ENCODE measurements at regions not wholly inside any gene's neighbourhood (a gene's known extent, or its start where the extent isn't known, plus 50 kb on each side); places are given as distances from the start of the nearest gene placed in this dataset.

GRCh38 chr1:187249196-187249595 lies 420.4 kb downstream of the PLA2G4A start:
- no CpG with 5 or more reads among the region's 1 CpG for WGBS, 2 experiments
- H3K27ac ChIP-seq (ENCODE audit: insufficient read depth, low read depth, low read length, poor library complexity, severe bottlenecking): no peak overlapping the region
- no peaks in the 10 kb centered on the region for H3K27me3 ChIP-seq (ENCODE audit: control insufficient read depth, insufficient read depth, low read length, poor library complexity, severe bottlenecking)
- H3K36me3 ChIP-seq (ENCODE audit: control insufficient read depth, insufficient read depth, low read length): no peaks in the 10 kb centered on the region
- H3K4me1 ChIP-seq (ENCODE audit: control insufficient read depth, insufficient read depth, low read length): no peaks in the 10 kb centered on the region
- no peak overlapping the region for H3K4me3 ChIP-seq (ENCODE audit: insufficient read depth, low read depth, low read length)
- no peaks in the 10 kb centered on the region for H3K9me3 ChIP-seq (ENCODE audit: control insufficient read depth, low read length)

- H3K4me3 ChIP-seq (ENCODE audit: insufficient read depth, low read depth, low read length): no peak overlapping the region
- no peaks in the 10 kb centered on the region for H3K27me3 ChIP-seq (ENCODE audit: control insufficient read depth, insufficient read depth, low read length, poor library complexity, severe bottlenecking)
- H3K9me3 ChIP-seq (ENCODE audit: control insufficient read depth, low read length): no peaks in the 10 kb centered on the region
- no peak overlapping the region for H3K27ac ChIP-seq (ENCODE audit: insufficient read depth, low read depth, low read length, poor library complexity, severe bottlenecking)
- no peaks in the 10 kb centered on the region for H3K36me3 ChIP-seq (ENCODE audit: control insufficient read depth, insufficient read depth, low read length)
- H3K4me1 ChIP-seq (ENCODE audit: control insufficient read depth, insufficient read depth, low read length): no peaks in the 10 kb centered on the region
- whole genome bisulfite sequencing, 2 experiments: 100% methylated on average over 1 of the region's 1 CpG
These were observed 424.2 kb downstream of the PLA2G4A start for GRCh38 chr1:187252923-187253322.

- H3K4me3 ChIP-seq (ENCODE audit: insufficient read depth, low read depth, low read length): no peak overlapping the region
- no peaks in the 10 kb centered on the region for H3K9me3 ChIP-seq (ENCODE audit: control insufficient read depth, low read length)
- H3K27me3 ChIP-seq (ENCODE audit: control insufficient read depth, insufficient read depth, low read length, poor library complexity, severe bottlenecking): no peaks in the 10 kb centered on the region
- no peaks in the 10 kb centered on the region for H3K4me1 ChIP-seq (ENCODE audit: control insufficient read depth, insufficient read depth, low read length)
- H3K27ac ChIP-seq (ENCODE audit: insufficient read depth, low read depth, low read length, poor library complexity, severe bottlenecking): no peak overlapping the region
- 87 to 95% methylated on average over 2 to 3 of the region's 3 CpGs for WGBS, 2 experiments
- no peaks in the 10 kb centered on the region for H3K36me3 ChIP-seq (ENCODE audit: control insufficient read depth, insufficient read depth, low read length)
These were observed 428.7 kb downstream of the PLA2G4A start for GRCh38 chr1:187257476-187257875.

GRCh38 chr1:187261637-187262036 lies 432.9 kb downstream of the PLA2G4A start:
- Histone ChIP-seq H3K27me3 (ENCODE audit: control insufficient read depth, insufficient read depth, low read length, poor library complexity, severe bottlenecking) (no peaks in the 10 kb centered on the region), H3K9me3 (ENCODE audit: control insufficient read depth, low read length) (no peaks in the 10 kb centered on the region), H3K27ac (ENCODE audit: insufficient read depth, low read depth, low read length, poor library complexity, severe bottlenecking) (no peak overlapping the region), H3K4me1 (ENCODE audit: control insufficient read depth, insufficient read depth, low read length) (no peaks in the 10 kb centered on the region), H3K36me3 (ENCODE audit: control insufficient read depth, insufficient read depth, low read length) (no peaks in the 10 kb centered on the region), H3K4me3 (ENCODE audit: insufficient read depth, low read depth, low read length) (no peak overlapping the region)
- WGBS, 2 experiments: 82 to 83% methylated on average over 3 of the region's 3 CpGs

GRCh38 chr1:187262731-187263130 lies 434.0 kb downstream of the PLA2G4A start:
- H3K36me3 ChIP-seq (ENCODE audit: control insufficient read depth, insufficient read depth, low read length): no peaks in the 10 kb centered on the region
- H3K27ac ChIP-seq (ENCODE audit: insufficient read depth, low read depth, low read length, poor library complexity, severe bottlenecking): no peak overlapping the region
- no peaks in the 10 kb centered on the region for H3K9me3 ChIP-seq (ENCODE audit: control insufficient read depth, low read length)
- no peaks in the 10 kb centered on the region for H3K27me3 ChIP-seq (ENCODE audit: control insufficient read depth, insufficient read depth, low read length, poor library complexity, severe bottlenecking)
- H3K4me3 ChIP-seq (ENCODE audit: insufficient read depth, low read depth, low read length): no peak overlapping the region
- WGBS, 2 experiments: 92 to 93% methylated on average over 2 of the region's 2 CpGs
- H3K4me1 ChIP-seq (ENCODE audit: control insufficient read depth, insufficient read depth, low read length): no peaks in the 10 kb centered on the region

- Histone ChIP-seq H3K27me3 (ENCODE audit: control insufficient read depth, insufficient read depth, low read length, poor library complexity, severe bottlenecking) (no peaks in the 10 kb centered on the region), H3K4me1 (ENCODE audit: control insufficient read depth, insufficient read depth, low read length) (no peaks in the 10 kb centered on the region), H3K36me3 (ENCODE audit: control insufficient read depth, insufficient read depth, low read length) (no peaks in the 10 kb centered on the region), H3K27ac (ENCODE audit: insufficient read depth, low read depth, low read length, poor library complexity, severe bottlenecking) (no peak overlapping the region), H3K4me3 (ENCODE audit: insufficient read depth, low read depth, low read length) (no peak overlapping the region), H3K9me3 (ENCODE audit: control insufficient read depth, low read length) (no peaks in the 10 kb centered on the region)
- 53 to 56% methylated on average over 2 of the region's 4 CpGs for WGBS, 2 experiments
These were observed 436.4 kb downstream of the PLA2G4A start for GRCh38 chr1:187264995-187265602.

- H3K27me3 ChIP-seq (ENCODE audit: control insufficient read depth, insufficient read depth, low read length, poor library complexity, severe bottlenecking): no peaks in the 10 kb centered on the region
- no peak overlapping the region for H3K4me3 ChIP-seq (ENCODE audit: insufficient read depth, low read depth, low read length)
- no peaks in the 10 kb centered on the region for H3K9me3 ChIP-seq (ENCODE audit: control insufficient read depth, low read length)
- 88 to 91% methylated on average over 3 to 4 of the region's 4 CpGs for WGBS, 2 experiments
- no peaks in the 10 kb centered on the region for H3K4me1 ChIP-seq (ENCODE audit: control insufficient read depth, insufficient read depth, low read length)
- H3K36me3 ChIP-seq (ENCODE audit: control insufficient read depth, insufficient read depth, low read length): no peaks in the 10 kb centered on the region
- H3K27ac ChIP-seq (ENCODE audit: insufficient read depth, low read depth, low read length, poor library complexity, severe bottlenecking): no peak overlapping the region
These were observed 437.3 kb downstream of the PLA2G4A start for GRCh38 chr1:187266051-187266450.

GRCh38 chr1:187267827-187268226 lies 439.1 kb downstream of the PLA2G4A start:
- WGBS, 2 experiments: 86 to 90% methylated on average over 1 of the region's 1 CpG
- Histone ChIP-seq H3K27ac (ENCODE audit: insufficient read depth, low read depth, low read length, poor library complexity, severe bottlenecking) (no peak overlapping the region), H3K4me1 (ENCODE audit: control insufficient read depth, insufficient read depth, low read length) (no peaks in the 10 kb centered on the region), H3K4me3 (ENCODE audit: insufficient read depth, low read depth, low read length) (no peak overlapping the region), H3K27me3 (ENCODE audit: control insufficient read depth, insufficient read depth, low read length, poor library complexity, severe bottlenecking) (no peaks in the 10 kb centered on the region), H3K36me3 (ENCODE audit: control insufficient read depth, insufficient read depth, low read length) (no peaks in the 10 kb centered on the region), H3K9me3 (ENCODE audit: control insufficient read depth, low read length) (no peaks in the 10 kb centered on the region)

- H3K27ac ChIP-seq (ENCODE audit: insufficient read depth, low read depth, low read length, poor library complexity, severe bottlenecking): no peak overlapping the region
- H3K27me3 ChIP-seq (ENCODE audit: control insufficient read depth, insufficient read depth, low read length, poor library complexity, severe bottlenecking): no peaks in the 10 kb centered on the region
- H3K9me3 ChIP-seq (ENCODE audit: control insufficient read depth, low read length): no peaks in the 10 kb centered on the region
- H3K36me3 ChIP-seq (ENCODE audit: control insufficient read depth, insufficient read depth, low read length): no peaks in the 10 kb centered on the region
- 89 to 97% methylated on average over 4 to 5 of the region's 5 CpGs for WGBS, 2 experiments
- no peaks in the 10 kb centered on the region for H3K4me1 ChIP-seq (ENCODE audit: control insufficient read depth, insufficient read depth, low read length)
- no peak overlapping the region for H3K4me3 ChIP-seq (ENCODE audit: insufficient read depth, low read depth, low read length)
These were observed 441.5 kb downstream of the PLA2G4A start for GRCh38 chr1:187270256-187270655.

GRCh38 chr1:187275346-187275745 lies 446.6 kb downstream of the PLA2G4A start:
- WGBS, 2 experiments: 73 to 83% methylated on average over 1 of the region's 1 CpG
- no peak overlapping the region for H3K4me3 ChIP-seq (ENCODE audit: insufficient read depth, low read depth, low read length)
- no peaks in the 10 kb centered on the region for H3K9me3 ChIP-seq (ENCODE audit: control insufficient read depth, low read length)
- H3K27me3 ChIP-seq (ENCODE audit: control insufficient read depth, insufficient read depth, low read length, poor library complexity, severe bottlenecking): no peaks in the 10 kb centered on the region
- H3K27ac ChIP-seq (ENCODE audit: insufficient read depth, low read depth, low read length, poor library complexity, severe bottlenecking): no peak overlapping the region
- no peaks in the 10 kb centered on the region for H3K4me1 ChIP-seq (ENCODE audit: control insufficient read depth, insufficient read depth, low read length)
- no peaks in the 10 kb centered on the region for H3K36me3 ChIP-seq (ENCODE audit: control insufficient read depth, insufficient read depth, low read length)
